Fibroblast of skin of scalp (primary cell): ENCODE measurements at regions not wholly inside any gene's neighbourhood (a gene's known extent, or its start where the extent isn't known, plus 50 kb on each side); places are given as distances from the start of the nearest gene placed in this dataset.
"Not testable (repeated sequence)": the region's sequence is repeated elsewhere in the genome, so short reads cannot be mapped to it uniquely, and the experiment has no call there.

Source experiments
- DNase-seq: peaks from one replicate; pipeline ENCODE4 v3.0.0-alpha.2; 2013

- no peak for DNase-seq
Observed at GRCh38 chr4:115190529-115190928, 77.1 kb upstream of the NDST4 start.

- DNase-seq, result peak; percentile 14
Observed at GRCh38 chr4:115187136-115187535, 73.7 kb upstream of the NDST4 start.

DNA sequence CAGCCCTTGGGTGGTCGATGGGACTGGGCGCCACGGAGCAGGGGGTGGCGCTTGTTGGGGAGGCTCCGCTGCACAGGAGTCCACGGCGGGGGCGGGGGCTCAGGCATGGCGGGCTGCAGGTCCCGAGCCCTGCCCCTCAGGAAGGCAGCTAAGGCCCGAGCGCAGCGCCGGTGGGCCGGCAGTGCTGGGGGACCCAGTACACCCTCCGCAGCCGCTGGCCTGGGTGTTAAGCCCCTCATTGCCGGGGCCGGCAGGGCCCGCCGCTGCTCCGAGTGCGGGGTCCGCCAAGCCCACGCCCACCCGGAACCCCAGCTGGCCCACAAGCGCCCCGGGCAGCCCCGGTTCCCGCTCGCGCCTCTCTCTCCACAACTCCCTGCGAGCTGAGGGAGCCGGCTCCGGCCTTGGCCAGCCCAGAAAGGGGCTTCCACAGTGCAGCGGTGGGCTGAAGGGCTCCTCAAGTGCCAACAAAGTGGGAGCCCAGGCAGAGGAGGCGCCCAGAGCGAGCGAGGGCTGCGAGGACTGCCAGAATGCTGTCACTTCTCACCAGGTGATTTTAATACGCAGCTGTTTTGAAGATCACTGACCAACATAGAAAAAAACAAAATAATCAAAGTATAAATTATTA, 66.1 kb upstream of the NDST4 start:
- DNase-seq, result not testable (repeated sequence)

DNA sequence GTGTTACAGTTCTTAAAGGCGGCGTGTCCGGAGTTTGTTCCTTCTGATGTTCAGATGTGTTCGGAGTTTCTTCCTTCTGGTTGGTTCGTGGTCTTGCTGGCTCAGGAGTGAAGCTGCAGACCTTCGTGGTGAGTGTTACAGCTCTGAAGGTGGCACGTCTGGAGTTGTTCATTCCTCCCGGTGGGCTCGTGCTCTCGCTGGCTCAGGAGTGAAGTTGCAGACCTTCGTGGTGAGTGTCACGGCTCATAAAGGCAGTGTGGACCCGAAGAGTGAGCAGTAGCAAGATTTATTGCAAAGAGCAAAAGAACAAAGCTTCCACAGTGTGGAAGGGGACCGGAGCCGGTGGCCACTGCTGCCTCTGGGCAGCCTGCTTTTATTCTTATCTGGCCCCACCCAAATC, 65.3 kb upstream of the NDST4 start:
- DNase-seq, result not testable (repeated sequence)

- no peak for DNase-seq
Observed at GRCh38 chr4:115171220-115171619, 57.8 kb upstream of the NDST4 start.

GRCh38 chr4:115165503-115165902, 52.1 kb upstream of the NDST4 start:
- peak; percentile 23 for DNase-seq
